Endothelial cell of umbilical vein (primary cell): ENCODE measurements at regions not wholly inside any gene's neighbourhood (a gene's known extent, or its start where the extent isn't known, plus 50 kb on each side); places are given as distances from the start of the nearest gene placed in this dataset.

ENCODE experiments used
- BruUV-seq: library from RNA; stranded (reverse); fragments of 400-500 nt; replicated peaks from 2 replicates; lab custom pipeline; 2021; lab: Mats Ljungman, UMichigan
- CTCF ChIA-PET: fragments of 300-600, 350-600 bp; sonication (Branson Sonifier 250); formaldehyde crosslinking; loops from one replicate; lab custom pipeline; 2021; ENCODE audit warnings: antibody characterized with exemption, inconsistent platforms; lab: Charles Lee
- POLR2A ChIA-PET: fragments of 300-600, 350-600 bp; sonication (Branson Sonifier 250); formaldehyde crosslinking; loops from one replicate; lab custom pipeline; 2021; ENCODE audit warnings: antibody characterized with exemption, inconsistent platforms; lab: Charles Lee
- DNase-seq: peaks from one replicate; pipeline ENCODE4 v3.0.0-alpha.2; 2011; ENCODE audit warnings: low read depth, low spot score
- FAIRE-seq: peaks from 2 replicates; lab custom pipeline; 2011; peaks lifted over from hg19 to GRCh38; lab: Jason Lieb, UNC
- H2AFZ ChIP-seq: 2 replicates; pipeline ENCODE4 v1.6.0; 2012; ENCODE audit warnings: low read depth, low read length, control low read depth, inconsistent platforms
- H3K27ac ChIP-seq: 2 replicates; pipeline ENCODE4 v1.5.1; 2011; ENCODE audit warnings: low read depth, mild to moderate bottlenecking, control low read depth, low read length, moderate library complexity; ENCODE audit not compliant: insufficient read depth
- H3K27me3 ChIP-seq, 2 experiments: 2 replicates each; pipeline versions ENCODE4 v1.6.0 to v1.6.1; 2011; ENCODE audit warnings: low read length in 2 of 2, mixed read lengths in 1 of 2; ENCODE audit not compliant: control insufficient read depth in 2 of 2, insufficient read depth in 2 of 2
- H3K36me3 ChIP-seq, 2 experiments: 2 replicates in 1 of 2; 3 replicates in 1 of 2; pipeline ENCODE4 v1.5.1; 2011; ENCODE audit warnings: low read length in 2 of 2, mild to moderate bottlenecking in 1 of 2, moderate library complexity in 1 of 2; ENCODE audit not compliant: control insufficient read depth in 2 of 2, insufficient read depth in 2 of 2; ENCODE audit errors: extremely low read depth in 1 of 2
- H3K4me1 ChIP-seq: 3 replicates; pipeline ENCODE4 v1.5.1; 2011; ENCODE audit warnings: mild to moderate bottlenecking, low read length; ENCODE audit not compliant: control insufficient read depth, insufficient read depth; ENCODE audit errors: extremely low read depth
- H3K4me2 ChIP-seq: 2 replicates; pipeline ENCODE4 v1.6.1; 2011; ENCODE audit warnings: low read length, control low read depth, mixed read lengths; ENCODE audit not compliant: insufficient read depth
- H3K4me3 ChIP-seq, 3 experiments: fragments of 200-600 bp in 1 of 3; sonication (generic), shearing (Covaris generic) in 1 of 3; replicated peaks in 1 of 3; 2 replicates each; pipeline ENCODE4 v1.5.1; 2011 to 2016; ENCODE audit warnings: control low read depth in 3 of 3, low read length in 3 of 3, mild to moderate bottlenecking in 2 of 3, inconsistent platforms in 1 of 3, low read depth in 1 of 3, moderate library complexity in 1 of 3; ENCODE audit not compliant: insufficient read depth in 1 of 3
- H3K79me2 ChIP-seq: 2 replicates; pipeline ENCODE4 v1.6.0; 2012; ENCODE audit warnings: low read length, inconsistent platforms; ENCODE audit not compliant: control insufficient read depth, insufficient read depth
- H3K9ac ChIP-seq: replicated peaks from 2 replicates; pipeline ENCODE3; 2011; ENCODE audit warnings: low read length, control low read depth; ENCODE audit not compliant: insufficient read depth; ENCODE audit errors: extremely low read depth
- H3K9me1 ChIP-seq: replicated peaks from 3 replicates; pipeline ENCODE4 v1.6.0; 2011; ENCODE audit warnings: mild to moderate bottlenecking, low read length; ENCODE audit not compliant: control insufficient read depth, insufficient read depth; ENCODE audit errors: extremely low read depth
- H3K9me3 ChIP-seq: replicated peaks from 2 replicates; pipeline ENCODE4 v1.5.1; 2012; ENCODE audit warnings: low read length, inconsistent platforms; ENCODE audit not compliant: control insufficient read depth, insufficient read depth
- H4K20me1 ChIP-seq: replicated peaks from 2 replicates; pipeline ENCODE3; 2011; ENCODE audit warnings: mild to moderate bottlenecking, low read length; ENCODE audit not compliant: control insufficient read depth, insufficient read depth; ENCODE audit errors: extremely low read depth
- EZH2 ChIP-seq: IDR thresholded peaks from 2 replicates; pipeline ENCODE4 v1.6.1; 2012; ENCODE audit warnings: borderline replicate concordance, low read depth, mild to moderate bottlenecking, moderate library complexity, low read length, inconsistent platforms; ENCODE audit not compliant: severe bottlenecking
- FOS ChIP-seq: IDR thresholded peaks from 2 replicates; pipeline ENCODE4 v1.6.1; 2011; ENCODE audit warnings: mild to moderate bottlenecking, low read length, moderate library complexity, borderline replicate concordance; ENCODE audit not compliant: insufficient read depth
- GATA2 ChIP-seq: IDR thresholded peaks from 2 replicates; pipeline ENCODE4 v1.7.0; 2011; ENCODE audit warnings: low read depth, mild to moderate bottlenecking, moderate library complexity, mixed read lengths, low read length; ENCODE audit not compliant: insufficient read length, insufficient read depth
- JUN ChIP-seq: IDR thresholded peaks from 2 replicates; pipeline ENCODE4 v1.6.1; 2011; ENCODE audit warnings: borderline replicate concordance, low read depth; ENCODE audit not compliant: insufficient read length, insufficient read depth
- MYC ChIP-seq: IDR thresholded peaks from one replicate; pipeline ENCODE4 v1.6.1; 2011; ENCODE audit warnings: mild to moderate bottlenecking, low read depth, low read length
- POLR2A ChIP-seq: IDR thresholded peaks from 2 replicates; pipeline ENCODE4 v1.6.1; 2012; ENCODE audit warnings: low read depth, mild to moderate bottlenecking, control low read depth, low read length
- POLR2AphosphoS5 ChIP-seq: IDR thresholded peaks from 2 replicates; pipeline ENCODE4 v1.6.1; 2012; ENCODE audit warnings: low read depth, mild to moderate bottlenecking, control low read depth, low read length, moderate library complexity; ENCODE audit not compliant: insufficient read depth
- dilution Hi-C: fragments of 300-500 bp; cut with MboI; formaldehyde crosslinking; loops from one replicate; pipeline ENCODE4 v1.15.0; 2019; ENCODE audit warnings: low sequenced_read_pairs; ENCODE audit not compliant: extremely low pct_ligation_motif_present
- intact Hi-C: fragments of 100-400 bp; cut with micrococcal nuclease; formaldehyde crosslinking; loops from one replicate; pipeline ENCODE4 v1.10.0; 2022
- TF ChIP-seq, protein P1 (sequence below): IDR thresholded peaks from 2 replicates; pipeline ENCODE4 v1.6.1; 2011; ENCODE audit not compliant: insufficient read depth, insufficient read length
- TF ChIP-seq, protein P2 (sequence below), 2 donors: IDR thresholded peaks; 1 replicate in 1 of 2; 2 replicates in 1 of 2; pipeline ENCODE4 v1.5.1; 2011; ENCODE audit warnings: low read length in 2 of 2, mild to moderate bottlenecking in 2 of 2, moderate library complexity in 2 of 2, control low read depth in 1 of 2, inconsistent platforms in 1 of 2, low read depth in 1 of 2; ENCODE audit not compliant: insufficient read depth in 1 of 2; ENCODE audit errors: extremely low read depth in 1 of 2

- ChIA-PET CTCF (interaction anchor here (0.6 to 1.0 kb wide), 3 partner anchors 10 to 411 kb away, joined by 3 read pairs; no protein-coding TSS in a partner anchor), POLR2A (no interaction called here)
- Histone ChIP-seq H3K4me3 (no peak overlapping the region), H3K9me1 (no peaks in the 10 kb centered on the region), H3K79me2 (no peaks in the 10 kb centered on the region), H3K9ac (no peak overlapping the region), H3K27me3 (no peaks in the 10 kb centered on the region), H2AFZ (no peak overlapping the region), H3K36me3 (no peaks in the 10 kb centered on the region), H3K4me2 (no peak overlapping the region), H3K9me3 (no peaks in the 10 kb centered on the region), H3K27ac (no peak overlapping the region), H4K20me1 (no peaks in the 10 kb centered on the region), H3K4me1 (no peaks in the 10 kb centered on the region)
- dilution Hi-C loops: no loop called here
- BruUV-seq: no TSS peak
- DNase-seq (no peak), FAIRE-seq (no peak)
- intact Hi-C loops: no loop called here
- TF ChIP-seq, protein P1, sequence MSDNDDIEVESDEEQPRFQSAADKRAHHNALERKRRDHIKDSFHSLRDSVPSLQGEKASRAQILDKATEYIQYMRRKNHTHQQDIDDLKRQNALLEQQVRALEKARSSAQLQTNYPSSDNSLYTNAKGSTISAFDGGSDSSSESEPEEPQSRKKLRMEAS: no peak
- TF ChIP-seq GATA2 (no peak), MYC (no peak), JUN (no peak), EZH2 (no peak), POLR2A (no peak), FOS (no peak), POLR2AphosphoS5 (no peak)
- TF ChIP-seq, protein P2, sequence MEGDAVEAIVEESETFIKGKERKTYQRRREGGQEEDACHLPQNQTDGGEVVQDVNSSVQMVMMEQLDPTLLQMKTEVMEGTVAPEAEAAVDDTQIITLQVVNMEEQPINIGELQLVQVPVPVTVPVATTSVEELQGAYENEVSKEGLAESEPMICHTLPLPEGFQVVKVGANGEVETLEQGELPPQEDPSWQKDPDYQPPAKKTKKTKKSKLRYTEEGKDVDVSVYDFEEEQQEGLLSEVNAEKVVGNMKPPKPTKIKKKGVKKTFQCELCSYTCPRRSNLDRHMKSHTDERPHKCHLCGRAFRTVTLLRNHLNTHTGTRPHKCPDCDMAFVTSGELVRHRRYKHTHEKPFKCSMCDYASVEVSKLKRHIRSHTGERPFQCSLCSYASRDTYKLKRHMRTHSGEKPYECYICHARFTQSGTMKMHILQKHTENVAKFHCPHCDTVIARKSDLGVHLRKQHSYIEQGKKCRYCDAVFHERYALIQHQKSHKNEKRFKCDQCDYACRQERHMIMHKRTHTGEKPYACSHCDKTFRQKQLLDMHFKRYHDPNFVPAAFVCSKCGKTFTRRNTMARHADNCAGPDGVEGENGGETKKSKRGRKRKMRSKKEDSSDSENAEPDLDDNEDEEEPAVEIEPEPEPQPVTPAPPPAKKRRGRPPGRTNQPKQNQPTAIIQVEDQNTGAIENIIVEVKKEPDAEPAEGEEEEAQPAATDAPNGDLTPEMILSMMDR (IDR thresholded peaks at IDR 0.05; ENCODE audit: extremely low read depth in 1 of 2, insufficient read depth in 1 of 2, low read depth in 1 of 2, low read length in 2 of 2): no peak
These were observed 153.0 kb upstream of the ITGA4 start for GRCh38 chr2:181304011-181304844.
